ENCODE measurements at regions not wholly inside any gene's neighbourhood (a gene's known extent, or its start where the extent isn't known, plus 50 kb on each side); places are given as distances from the start of the nearest gene placed in this dataset.

DNA sequence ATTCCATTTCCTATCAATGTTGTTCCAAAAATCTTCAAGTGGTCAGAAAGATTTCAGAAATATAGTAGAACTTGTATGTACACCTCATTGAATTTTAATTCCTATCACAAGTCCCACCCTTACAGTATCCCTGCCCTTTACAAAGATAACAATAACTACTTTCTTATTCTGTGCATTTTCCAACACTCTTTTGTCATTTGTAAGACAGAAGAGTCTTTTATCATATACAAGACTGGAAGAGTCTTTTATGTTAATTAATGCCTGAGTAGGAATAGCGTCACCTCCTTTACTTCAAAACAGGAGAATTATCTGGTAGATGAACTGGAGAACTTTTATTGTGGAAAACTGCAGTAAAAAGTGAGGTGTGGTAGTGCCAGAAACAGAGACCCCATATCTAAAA lies 193.9 kb upstream of the SEMA3C start:
- TF ChIP-seq, protein P1, sequence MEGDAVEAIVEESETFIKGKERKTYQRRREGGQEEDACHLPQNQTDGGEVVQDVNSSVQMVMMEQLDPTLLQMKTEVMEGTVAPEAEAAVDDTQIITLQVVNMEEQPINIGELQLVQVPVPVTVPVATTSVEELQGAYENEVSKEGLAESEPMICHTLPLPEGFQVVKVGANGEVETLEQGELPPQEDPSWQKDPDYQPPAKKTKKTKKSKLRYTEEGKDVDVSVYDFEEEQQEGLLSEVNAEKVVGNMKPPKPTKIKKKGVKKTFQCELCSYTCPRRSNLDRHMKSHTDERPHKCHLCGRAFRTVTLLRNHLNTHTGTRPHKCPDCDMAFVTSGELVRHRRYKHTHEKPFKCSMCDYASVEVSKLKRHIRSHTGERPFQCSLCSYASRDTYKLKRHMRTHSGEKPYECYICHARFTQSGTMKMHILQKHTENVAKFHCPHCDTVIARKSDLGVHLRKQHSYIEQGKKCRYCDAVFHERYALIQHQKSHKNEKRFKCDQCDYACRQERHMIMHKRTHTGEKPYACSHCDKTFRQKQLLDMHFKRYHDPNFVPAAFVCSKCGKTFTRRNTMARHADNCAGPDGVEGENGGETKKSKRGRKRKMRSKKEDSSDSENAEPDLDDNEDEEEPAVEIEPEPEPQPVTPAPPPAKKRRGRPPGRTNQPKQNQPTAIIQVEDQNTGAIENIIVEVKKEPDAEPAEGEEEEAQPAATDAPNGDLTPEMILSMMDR (IDR thresholded peaks at IDR 0.05; ENCODE audit: borderline replicate concordance, insufficient read depth, low read depth, low read length): no peak
- no peak overlapping the region for H3K4me3 ChIP-seq (ENCODE audit: low read depth, low read length)

DNA sequence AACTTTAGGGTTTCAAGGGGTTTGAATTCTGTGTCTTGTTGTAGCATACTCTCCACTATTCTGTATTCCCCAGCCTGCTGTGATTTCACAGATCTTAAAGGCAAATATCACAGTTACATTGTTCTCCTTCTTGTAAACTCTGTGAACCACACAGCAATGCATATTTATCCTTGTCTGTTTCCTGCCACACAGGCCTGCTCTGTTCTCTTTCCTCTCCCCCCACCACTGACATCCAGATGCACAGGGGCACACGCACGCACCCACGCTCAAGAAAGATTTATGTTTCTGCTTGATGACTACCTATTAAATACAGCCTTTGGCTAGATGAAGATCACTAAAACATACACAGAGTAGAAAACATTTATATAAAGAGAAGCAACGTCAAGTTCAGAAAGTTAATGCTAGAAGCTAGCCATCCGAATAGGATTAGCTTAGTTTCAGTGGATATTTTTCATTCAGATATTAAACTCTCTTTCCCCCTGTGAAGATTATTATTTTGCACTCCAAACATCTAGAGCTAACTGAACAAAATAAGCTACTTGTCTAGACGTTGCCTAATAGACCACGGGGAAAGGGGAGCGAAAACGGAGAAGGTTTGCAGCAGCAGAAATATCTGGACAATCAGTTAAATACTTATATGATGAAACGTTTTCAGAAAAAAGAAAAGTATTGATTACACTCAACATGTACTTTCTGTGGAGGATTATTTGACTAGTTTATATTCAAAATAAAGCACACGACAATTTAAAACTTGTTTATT lies 193.1 kb upstream of the SEMA3C start:
- H3K4me3 ChIP-seq (ENCODE audit: low read depth, low read length): no peak overlapping the region
- TF ChIP-seq, protein P1 (IDR thresholded peaks at IDR 0.05; ENCODE audit: borderline replicate concordance, insufficient read depth, low read depth, low read length): no peak

DNA sequence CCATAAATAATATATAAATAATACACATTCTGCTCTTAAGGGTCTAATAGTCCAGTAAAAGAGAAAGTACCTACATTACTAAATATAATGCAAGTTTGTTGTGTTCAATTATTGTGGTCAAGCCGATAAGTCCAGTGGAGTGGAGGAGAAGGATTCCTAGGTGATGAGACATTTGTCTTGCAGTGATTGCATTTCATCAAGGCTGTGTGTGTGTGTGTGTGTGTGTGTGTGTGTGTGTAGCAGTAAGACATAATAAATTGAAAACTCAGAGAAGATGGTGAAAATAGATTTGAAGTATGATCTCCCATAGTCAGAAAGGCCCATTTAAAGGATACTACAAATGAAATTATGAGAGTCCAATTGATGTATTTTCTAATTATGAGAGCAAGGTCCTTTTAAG lies 192.5 kb upstream of the SEMA3C start:
- H3K4me3 ChIP-seq (ENCODE audit: low read depth, low read length): no peak overlapping the region
- TF ChIP-seq, protein P1 (IDR thresholded peaks at IDR 0.05; ENCODE audit: borderline replicate concordance, insufficient read depth, low read depth, low read length): no peak

DNA sequence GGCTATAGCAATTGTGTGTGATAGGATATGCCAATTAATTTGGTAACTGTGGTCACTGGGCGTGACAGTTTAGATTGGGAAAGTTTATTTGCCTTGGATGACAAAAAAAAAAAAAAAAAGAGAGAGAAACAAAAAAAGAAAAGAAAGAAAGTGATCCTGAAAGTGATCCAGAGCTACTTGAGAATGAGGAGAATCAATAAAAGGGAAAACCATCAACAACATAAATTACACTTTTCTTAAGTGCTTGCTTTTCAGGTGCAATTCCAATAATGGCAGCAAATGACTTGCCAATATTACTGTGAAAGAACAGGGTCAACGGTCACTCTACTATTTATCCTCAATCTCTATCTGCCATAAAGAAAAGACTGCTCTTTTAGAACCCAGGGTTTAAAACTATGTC lies 191.8 kb upstream of the SEMA3C start:
- TF ChIP-seq, protein P1 (IDR thresholded peaks at IDR 0.05; ENCODE audit: borderline replicate concordance, insufficient read depth, low read depth, low read length): no peak
- H3K4me3 ChIP-seq (ENCODE audit: low read depth, low read length): no peak overlapping the region

DNA sequence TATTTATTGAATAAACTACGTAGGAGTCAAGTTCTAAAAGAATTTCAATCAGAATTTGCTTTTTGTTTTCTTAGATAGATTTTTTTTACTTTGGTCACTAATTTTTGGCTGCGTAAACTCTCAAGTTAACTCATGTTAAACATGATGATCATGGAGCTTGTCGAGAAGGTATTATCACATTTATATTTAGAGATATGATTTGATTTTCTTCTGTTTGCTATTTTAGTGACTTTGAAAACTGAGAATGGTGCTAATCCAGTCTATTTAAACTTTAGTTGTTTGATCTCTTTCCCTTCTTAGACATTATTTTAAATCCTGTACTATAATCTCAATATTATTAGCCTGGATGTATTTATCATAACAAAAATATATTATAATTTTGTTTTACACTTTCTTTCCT lies 179.4 kb upstream of the SEMA3C start:
- H3K4me3 ChIP-seq (ENCODE audit: low read depth, low read length): no peak overlapping the region
- TF ChIP-seq, protein P1 (IDR thresholded peaks at IDR 0.05; ENCODE audit: borderline replicate concordance, insufficient read depth, low read depth, low read length): no peak

DNA sequence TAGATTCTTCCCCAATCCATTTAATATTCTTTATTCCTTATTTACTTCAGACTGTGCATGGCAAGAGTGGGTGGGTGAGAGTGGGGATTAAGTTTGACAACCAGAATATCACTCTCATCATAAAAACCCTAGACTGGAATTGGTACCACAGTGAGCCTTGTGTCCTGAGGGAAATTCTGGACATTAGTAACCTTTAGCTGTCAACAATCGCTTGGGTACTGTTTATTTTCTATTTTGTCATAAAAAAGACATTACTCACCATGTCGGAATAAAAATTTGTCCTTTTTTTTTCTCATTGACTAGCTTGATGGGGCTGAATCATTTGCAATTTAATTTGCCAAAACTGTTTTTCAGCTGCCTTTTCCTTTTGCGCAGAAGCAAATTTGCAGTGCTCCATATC lies 176.1 kb upstream of the SEMA3C start:
- H3K4me3 ChIP-seq (ENCODE audit: low read depth, low read length): no peak overlapping the region
- TF ChIP-seq, protein P1 (IDR thresholded peaks at IDR 0.05; ENCODE audit: borderline replicate concordance, insufficient read depth, low read depth, low read length): no peak

DNA sequence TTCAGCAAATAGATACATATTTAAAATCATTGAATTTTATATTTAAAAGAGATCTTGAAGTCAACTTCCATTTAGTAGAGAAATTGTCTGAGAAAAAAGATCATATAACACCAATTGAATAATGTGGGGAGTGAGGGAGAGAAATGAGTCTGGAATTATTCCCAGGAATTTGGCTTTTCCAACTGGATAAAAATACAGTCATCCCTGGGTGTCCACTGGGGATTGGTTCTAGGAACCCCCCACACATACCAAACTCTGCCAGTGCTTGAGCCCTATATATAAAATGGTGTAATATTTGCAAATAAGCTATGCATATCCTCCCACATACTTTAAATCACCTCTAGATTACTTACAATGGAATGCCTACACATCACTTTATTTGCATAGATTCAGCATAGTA lies 162.8 kb upstream of the SEMA3C start:
- H3K4me3 ChIP-seq (ENCODE audit: low read depth, low read length): no peak overlapping the region
- TF ChIP-seq, protein P1 (IDR thresholded peaks at IDR 0.05; ENCODE audit: borderline replicate concordance, insufficient read depth, low read depth, low read length): no peak

Data from GM12875 (cell line).